ENCODE measurements at regions not wholly inside any gene's neighbourhood (a gene's known extent, or its start where the extent isn't known, plus 50 kb on each side); places are given as distances from the start of the nearest gene placed in this dataset.

- DNase-seq (ENCODE audit: low spot score) = no peak
- in situ Hi-C loops (cut with MboI; ENCODE audit: low sequenced_read_pairs, unreplicated experiment) = no loop called here
- TF ChIP-seq, protein P1, sequence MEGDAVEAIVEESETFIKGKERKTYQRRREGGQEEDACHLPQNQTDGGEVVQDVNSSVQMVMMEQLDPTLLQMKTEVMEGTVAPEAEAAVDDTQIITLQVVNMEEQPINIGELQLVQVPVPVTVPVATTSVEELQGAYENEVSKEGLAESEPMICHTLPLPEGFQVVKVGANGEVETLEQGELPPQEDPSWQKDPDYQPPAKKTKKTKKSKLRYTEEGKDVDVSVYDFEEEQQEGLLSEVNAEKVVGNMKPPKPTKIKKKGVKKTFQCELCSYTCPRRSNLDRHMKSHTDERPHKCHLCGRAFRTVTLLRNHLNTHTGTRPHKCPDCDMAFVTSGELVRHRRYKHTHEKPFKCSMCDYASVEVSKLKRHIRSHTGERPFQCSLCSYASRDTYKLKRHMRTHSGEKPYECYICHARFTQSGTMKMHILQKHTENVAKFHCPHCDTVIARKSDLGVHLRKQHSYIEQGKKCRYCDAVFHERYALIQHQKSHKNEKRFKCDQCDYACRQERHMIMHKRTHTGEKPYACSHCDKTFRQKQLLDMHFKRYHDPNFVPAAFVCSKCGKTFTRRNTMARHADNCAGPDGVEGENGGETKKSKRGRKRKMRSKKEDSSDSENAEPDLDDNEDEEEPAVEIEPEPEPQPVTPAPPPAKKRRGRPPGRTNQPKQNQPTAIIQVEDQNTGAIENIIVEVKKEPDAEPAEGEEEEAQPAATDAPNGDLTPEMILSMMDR (IDR thresholded peaks at IDR 0.05; ENCODE audit: borderline replicate concordance, control extremely low read depth, extremely low read depth, insufficient read depth, missing control alignments) = no peak
Measured at GRCh38 chr20:48231253-48231930, 446.1 kb upstream of the SULF2 start.

GRCh38 chr20:48230216-48230615 is 444.9 kb upstream of the SULF2 start:
- no peak for DNase-seq (ENCODE audit: low spot score)
- TF ChIP-seq, protein P1 (IDR thresholded peaks at IDR 0.05; ENCODE audit: borderline replicate concordance, control extremely low read depth, extremely low read depth, insufficient read depth, missing control alignments) = no peak
- in situ Hi-C loops (cut with MboI; ENCODE audit: low sequenced_read_pairs, unreplicated experiment) = no loop called here

GRCh38 chr20:48227381-48227780 is 442.1 kb upstream of the SULF2 start:
- TF ChIP-seq, protein P1 (IDR thresholded peaks at IDR 0.05; ENCODE audit: borderline replicate concordance, control extremely low read depth, extremely low read depth, insufficient read depth, missing control alignments) = no peak
- DNase-seq (ENCODE audit: low spot score) = no peak
- in situ Hi-C loops (cut with MboI; ENCODE audit: low sequenced_read_pairs, unreplicated experiment) = no loop called here

GRCh38 chr20:48226642-48227041 is 441.4 kb upstream of the SULF2 start:
- TF ChIP-seq, protein P1 (IDR thresholded peaks at IDR 0.05; ENCODE audit: borderline replicate concordance, control extremely low read depth, extremely low read depth, insufficient read depth, missing control alignments) = no peak
- no peak for DNase-seq (ENCODE audit: low spot score)
- in situ Hi-C loops (cut with MboI; ENCODE audit: low sequenced_read_pairs, unreplicated experiment) = no loop called here

DNA sequence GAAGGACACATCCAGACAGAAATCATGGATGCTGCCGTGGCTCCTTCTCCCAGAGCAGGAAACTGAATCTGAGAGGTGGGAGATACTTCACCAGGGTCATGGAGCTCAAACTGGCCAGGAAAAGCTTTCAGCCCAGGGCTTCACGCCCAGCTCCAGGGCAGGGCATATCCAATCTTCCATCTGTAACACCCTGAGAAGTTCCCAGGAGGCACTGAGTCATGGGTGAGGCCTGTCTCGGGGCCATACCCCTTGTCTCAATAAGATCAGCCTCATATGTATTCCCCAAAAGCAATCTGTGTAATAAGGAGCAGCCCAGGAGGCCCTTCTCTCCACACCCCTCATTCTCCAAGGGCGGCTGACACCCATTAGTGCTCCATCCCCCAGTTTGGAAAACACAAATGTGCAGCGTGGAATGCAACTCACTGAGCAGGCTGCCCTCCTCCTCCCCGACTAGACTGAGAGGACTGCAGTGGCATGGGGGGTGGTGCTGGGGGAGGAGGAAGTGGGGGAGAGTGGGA is 439.3 kb upstream of the SULF2 start:
- TF ChIP-seq, protein P1 (IDR thresholded peaks at IDR 0.05; ENCODE audit: borderline replicate concordance, control extremely low read depth, extremely low read depth, insufficient read depth, missing control alignments) = no peak
- DNase-seq (ENCODE audit: low spot score) = no peak
- in situ Hi-C loops (cut with MboI; ENCODE audit: low sequenced_read_pairs, unreplicated experiment) = no loop called here

DNA sequence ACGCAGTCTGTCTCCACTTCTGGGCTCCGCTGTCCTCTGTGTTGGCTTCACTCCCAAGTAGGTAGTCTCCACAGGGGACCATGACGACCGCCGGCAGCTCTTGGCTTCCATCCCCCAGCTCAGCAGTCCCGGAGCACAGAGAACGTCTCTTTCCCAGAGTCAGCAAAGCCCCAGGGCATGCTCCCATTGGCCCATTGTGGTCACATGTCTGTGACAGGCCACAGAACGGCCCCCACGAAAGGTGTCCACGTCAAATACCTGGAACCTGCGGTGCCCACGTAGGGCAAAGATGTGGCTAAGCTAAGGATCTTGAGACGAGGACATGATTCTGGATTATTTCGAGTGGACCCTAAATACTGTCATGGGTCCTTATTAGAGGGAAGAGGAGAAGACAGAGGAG is 438.4 kb upstream of the SULF2 start:
- TF ChIP-seq, protein P1 (IDR thresholded peaks at IDR 0.05; ENCODE audit: borderline replicate concordance, control extremely low read depth, extremely low read depth, insufficient read depth, missing control alignments) = no peak
- DNase-seq (ENCODE audit: low spot score) = no peak
- in situ Hi-C loops (cut with MboI; ENCODE audit: low sequenced_read_pairs, unreplicated experiment) = no loop called here
